ENCODE measurements at regions not wholly inside any gene's neighbourhood (a gene's known extent, or its start where the extent isn't known, plus 50 kb on each side); places are given as distances from the start of the nearest gene placed in this dataset.

- TF ChIP-seq POLR2A (IDR thresholded peaks at IDR 0.05): no peak
- TF ChIP-seq, protein P1, sequence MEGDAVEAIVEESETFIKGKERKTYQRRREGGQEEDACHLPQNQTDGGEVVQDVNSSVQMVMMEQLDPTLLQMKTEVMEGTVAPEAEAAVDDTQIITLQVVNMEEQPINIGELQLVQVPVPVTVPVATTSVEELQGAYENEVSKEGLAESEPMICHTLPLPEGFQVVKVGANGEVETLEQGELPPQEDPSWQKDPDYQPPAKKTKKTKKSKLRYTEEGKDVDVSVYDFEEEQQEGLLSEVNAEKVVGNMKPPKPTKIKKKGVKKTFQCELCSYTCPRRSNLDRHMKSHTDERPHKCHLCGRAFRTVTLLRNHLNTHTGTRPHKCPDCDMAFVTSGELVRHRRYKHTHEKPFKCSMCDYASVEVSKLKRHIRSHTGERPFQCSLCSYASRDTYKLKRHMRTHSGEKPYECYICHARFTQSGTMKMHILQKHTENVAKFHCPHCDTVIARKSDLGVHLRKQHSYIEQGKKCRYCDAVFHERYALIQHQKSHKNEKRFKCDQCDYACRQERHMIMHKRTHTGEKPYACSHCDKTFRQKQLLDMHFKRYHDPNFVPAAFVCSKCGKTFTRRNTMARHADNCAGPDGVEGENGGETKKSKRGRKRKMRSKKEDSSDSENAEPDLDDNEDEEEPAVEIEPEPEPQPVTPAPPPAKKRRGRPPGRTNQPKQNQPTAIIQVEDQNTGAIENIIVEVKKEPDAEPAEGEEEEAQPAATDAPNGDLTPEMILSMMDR (IDR thresholded peaks at IDR 0.05): no peak
- no peak overlapping the region for H3K4me3 ChIP-seq
- H3K27ac ChIP-seq: no peak overlapping the region
- DNase-seq: no peak
- no peaks in the 10 kb centered on the region for H3K36me3 ChIP-seq
- no peaks in the 10 kb centered on the region for H3K9me3 ChIP-seq
- H3K27me3 ChIP-seq: no peaks in the 10 kb centered on the region
- H3K4me1 ChIP-seq: no peaks in the 10 kb centered on the region
Measured at GRCh38 chr15:93238641-93239040, 149.6 kb upstream of the RGMA start.

DNA sequence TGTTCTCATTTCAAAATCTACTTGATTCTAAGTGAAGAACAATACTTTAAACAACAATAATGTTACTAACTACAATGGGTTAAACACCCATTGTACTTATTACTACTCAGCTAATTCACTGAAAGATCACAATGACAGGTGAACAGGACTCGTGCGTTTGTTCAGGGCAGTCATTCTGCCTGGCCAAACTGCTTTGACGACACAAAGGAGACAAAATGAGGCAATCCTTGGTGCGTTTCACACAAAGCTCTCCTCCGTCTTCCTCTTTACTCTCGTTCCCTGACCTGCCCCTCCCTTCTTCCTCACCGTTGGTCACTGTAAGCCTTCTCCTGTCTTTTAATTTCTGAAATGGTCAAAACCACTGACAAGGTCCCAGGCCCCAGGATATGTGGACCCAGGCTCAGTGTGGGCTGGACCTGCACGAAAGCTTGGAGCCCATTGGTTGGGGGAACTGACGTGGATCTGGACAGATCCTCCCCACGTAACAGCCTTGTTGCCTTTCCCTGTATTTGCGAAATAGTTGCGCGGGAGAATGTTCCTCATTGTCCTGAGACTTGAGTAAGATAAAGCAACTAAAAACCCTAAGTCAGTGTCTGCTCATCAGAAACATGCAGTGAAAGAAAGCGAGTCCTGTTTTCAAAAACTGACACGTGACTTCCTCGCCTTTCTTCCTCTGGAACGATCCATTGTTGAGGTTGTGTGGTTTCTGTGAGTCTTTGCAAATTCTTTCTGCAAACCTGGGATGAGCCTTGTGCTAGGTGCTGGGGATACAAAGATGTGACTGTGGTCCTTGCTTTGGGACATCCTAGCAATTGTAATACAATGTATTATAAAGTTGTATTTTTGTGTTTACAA is 147.1 kb upstream of the RGMA start:
- peak in 1 of 3 donors; percentile 59 for DNase-seq
- H3K27ac ChIP-seq: peak overlapping the region in 1 of 4 donors; percentile 28
- TF ChIP-seq, protein P1 (IDR thresholded peaks at IDR 0.05): no peak
- no peak for TF ChIP-seq POLR2A (IDR thresholded peaks at IDR 0.05)

DNA sequence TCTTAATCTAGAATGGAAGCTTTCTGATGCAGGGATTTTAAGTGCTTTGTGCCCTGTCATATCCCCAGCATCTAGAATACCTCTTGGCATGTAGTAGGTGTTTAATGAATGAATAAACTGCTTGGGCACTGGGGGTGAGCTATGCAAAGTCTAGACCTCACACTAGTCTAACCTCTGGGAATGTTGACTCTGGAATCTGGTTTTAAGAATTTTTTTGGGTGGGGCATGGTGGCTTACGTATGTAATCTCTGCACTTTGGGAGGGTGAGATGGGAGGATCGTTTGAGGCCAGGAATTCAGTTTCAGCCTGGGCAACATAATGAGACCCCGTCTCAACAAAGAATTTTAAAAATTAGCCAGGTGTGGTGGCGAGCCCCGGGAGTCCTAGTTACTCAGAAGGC is 146.3 kb upstream of the RGMA start:
- no peak overlapping the region for H3K27ac ChIP-seq
- no peaks in the 10 kb centered on the region for H3K9me3 ChIP-seq
- no peaks in the 10 kb centered on the region for H3K4me1 ChIP-seq
- H3K27me3 ChIP-seq: no peaks in the 10 kb centered on the region
- H3K4me3 ChIP-seq: no peak overlapping the region
- no peak for DNase-seq
- no peaks in the 10 kb centered on the region for H3K36me3 ChIP-seq
- TF ChIP-seq, protein P1 (IDR thresholded peaks at IDR 0.05): no peak
- TF ChIP-seq POLR2A (IDR thresholded peaks at IDR 0.05): no peak

More for the DNA sequence above, 147.1 kb upstream of the RGMA start:
- Histone ChIP-seq H3K36me3 (no peaks in the 10 kb centered on the region), H3K27me3 (no peaks in the 10 kb centered on the region), H3K4me1 (no peaks in the 10 kb centered on the region), H3K9me3 (no peaks in the 10 kb centered on the region), H3K4me3 (no peak overlapping the region)

- Histone ChIP-seq H3K4me3 (no peak overlapping the region), H3K27ac (no peak overlapping the region), H3K9me3 (no peaks in the 10 kb centered on the region), H3K4me1 (no peaks in the 10 kb centered on the region), H3K27me3 (no peaks in the 10 kb centered on the region), H3K36me3 (no peaks in the 10 kb centered on the region)
- DNase-seq: no peak
- TF ChIP-seq POLR2A (IDR thresholded peaks at IDR 0.05): no peak
- TF ChIP-seq, protein P1 (IDR thresholded peaks at IDR 0.05): no peak
Measured at GRCh38 chr15:93233710-93234109, 144.7 kb upstream of the RGMA start.

- TF ChIP-seq, protein P1 (IDR thresholded peaks at IDR 0.05): no peak
- TF ChIP-seq POLR2A (IDR thresholded peaks at IDR 0.05): no peak
- DNase-seq: no peak
- H3K27ac ChIP-seq: no peak overlapping the region
- no peaks in the 10 kb centered on the region for H3K4me1 ChIP-seq
- no peaks in the 10 kb centered on the region for H3K27me3 ChIP-seq
- no peaks in the 10 kb centered on the region for H3K9me3 ChIP-seq
- H3K36me3 ChIP-seq: no peaks in the 10 kb centered on the region
- H3K4me3 ChIP-seq: no peak overlapping the region
Measured at GRCh38 chr15:93232845-93233244, 143.8 kb upstream of the RGMA start.
